CD14-positive monocyte (primary cell): ENCODE measurements at regions not wholly inside any gene's neighbourhood (a gene's known extent, or its start where the extent isn't known, plus 50 kb on each side); places are given as distances from the start of the nearest gene placed in this dataset.

Experiments used
- DNase-seq, 3 donors: peaks; one replicate each; pipeline ENCODE4 v3.0.0-alpha.2; 2011 to 2022
- H2AFZ ChIP-seq: 2 replicates; pipeline ENCODE4 v1.6.0; 2012; ENCODE audit warnings: mild to moderate bottlenecking, low read depth, low read length, inconsistent platforms; ENCODE audit not compliant: insufficient read depth, poor library complexity, severe bottlenecking
- H3K27ac ChIP-seq, 2 donors: 1 replicate in 1 of 2; 2 replicates in 1 of 2; pipeline ENCODE4 v1.5.1; 2012 to 2013; ENCODE audit warnings: low read length in 2 of 2, control low read depth in 1 of 2, inconsistent platforms in 1 of 2, low read depth in 1 of 2, mild to moderate bottlenecking in 1 of 2
- H3K27me3 ChIP-seq, 2 donors: one replicate each; pipeline versions ENCODE4 v1.6.0 to v1.6.1; 2011 to 2013; ENCODE audit warnings: low read length in 2 of 2; ENCODE audit not compliant: control insufficient read depth in 2 of 2, insufficient read depth in 2 of 2
- H3K36me3 ChIP-seq, 2 donors: replicated peaks in 1 of 2; 1 replicate in 1 of 2; 2 replicates in 1 of 2; pipeline versions ENCODE4 v1.5.1 to v1.6.1; 2012 to 2013; ENCODE audit warnings: low read length in 2 of 2, control low read depth in 1 of 2, inconsistent platforms in 1 of 2, mild to moderate bottlenecking in 1 of 2; ENCODE audit not compliant: insufficient read depth in 2 of 2, control insufficient read depth in 1 of 2
- H3K4me1 ChIP-seq, 2 donors: 1 replicate in 1 of 2; 2 replicates in 1 of 2; pipeline versions ENCODE4 v1.5.1 to v1.6.1; 2012 to 2013; ENCODE audit warnings: low read length in 2 of 2, control low read depth in 1 of 2, inconsistent platforms in 1 of 2, mild to moderate bottlenecking in 1 of 2, moderate library complexity in 1 of 2; ENCODE audit not compliant: insufficient read depth in 2 of 2, control insufficient read depth in 1 of 2
- H3K4me2 ChIP-seq: replicated peaks from 2 replicates; pipeline ENCODE3; 2012; ENCODE audit warnings: low read length, moderate library complexity, mild to moderate bottlenecking; ENCODE audit not compliant: poor library complexity, severe bottlenecking; ENCODE audit errors: extremely low read depth
- H3K4me3 ChIP-seq, 3 experiments: fragments of 200-600 bp in 1 of 3; sonication (generic) in 1 of 3; replicated peaks in 1 of 3; 1 replicate in 2 of 3; 2 replicates in 1 of 3; pipeline ENCODE4 v1.5.1; 2011 to 2013; ENCODE audit warnings: low read length in 3 of 3, mild to moderate bottlenecking in 3 of 3, control low read depth in 2 of 3, low read depth in 2 of 3, inconsistent platforms in 1 of 3, moderate library complexity in 1 of 3
- H3K79me2 ChIP-seq: 2 replicates; pipeline ENCODE4 v1.6.0; 2012; ENCODE audit warnings: mild to moderate bottlenecking, control low read depth, inconsistent platforms, low read length, moderate library complexity; ENCODE audit not compliant: insufficient read depth
- H3K9ac ChIP-seq: 2 replicates; pipeline ENCODE4 v1.6.0; 2017; ENCODE audit warnings: low read length, mild to moderate bottlenecking; ENCODE audit not compliant: insufficient read depth, poor library complexity, severe bottlenecking
- H3K9me3 ChIP-seq, 2 donors: replicated peaks in 1 of 2; 1 replicate in 1 of 2; 2 replicates in 1 of 2; pipeline versions ENCODE4 v1.5.1 to v1.6.1; 2012 to 2013; ENCODE audit warnings: low read length in 2 of 2, control low read depth in 1 of 2; ENCODE audit not compliant: control insufficient read depth in 1 of 2, insufficient read depth in 1 of 2
- H4K20me1 ChIP-seq: 2 replicates; pipeline ENCODE4 v1.6.0; 2012; ENCODE audit warnings: mild to moderate bottlenecking, low read length, control low read depth, moderate library complexity; ENCODE audit not compliant: insufficient read depth
- H3K27ac Mint-ChIP-seq, 7 donors: one replicate each; pipeline ENCODE4 v1.8.0; 2020; ENCODE audit warnings: mild to moderate bottlenecking in 7 of 7, mixed read lengths in 7 of 7, moderate library complexity in 6 of 7, inconsistent platforms in 2 of 7
- H3K27me3 Mint-ChIP-seq, 3 donors: one replicate each; pipeline ENCODE4 v1.8.0; 2021 to 2022; ENCODE audit warnings: low read depth in 3 of 3, mild to moderate bottlenecking in 3 of 3, mixed read lengths in 3 of 3, moderate library complexity in 3 of 3, inconsistent platforms in 1 of 3
- H3K36me3 Mint-ChIP-seq, 2 donors: one replicate each; pipeline ENCODE4 v1.8.0; 2020; ENCODE audit warnings: mixed read lengths in 2 of 2, inconsistent platforms in 1 of 2, mild to moderate bottlenecking in 1 of 2
- H3K4me1 Mint-ChIP-seq: one replicate; pipeline ENCODE4 v1.8.0; 2020; ENCODE audit warnings: mild to moderate bottlenecking, mixed read lengths
- H3K4me3 Mint-ChIP-seq, 2 donors: one replicate each; pipeline ENCODE4 v1.8.0; 2020; ENCODE audit warnings: mild to moderate bottlenecking in 2 of 2, mixed read lengths in 2 of 2, moderate library complexity in 1 of 2
- H3K9me3 Mint-ChIP-seq, 7 donors: one replicate each; pipeline ENCODE4 v1.8.0; 2020 to 2022; ENCODE audit warnings: mixed read lengths in 7 of 7, mild to moderate bottlenecking in 6 of 7, moderate library complexity in 6 of 7, inconsistent platforms in 2 of 7
- WGBS: methylation state at CpG from one replicate; pipeline ENCODE4 v1.1.5; 2013; ENCODE audit warnings: missing lambda C conversion rate; ENCODE audit not compliant: insufficient coverage; 5-methylcytosine and 5-hydroxymethylcytosine counted together
- intact Hi-C, 2 donors: fragments of 100-400 bp; cut with micrococcal nuclease; formaldehyde crosslinking; loops; one replicate each; pipeline versions ENCODE4 v1.15.0 to v1.15.1; 2023
- TF ChIP-seq, protein P1 (sequence below): fragments of 200-600 bp; IDR thresholded peaks from one replicate; pipeline ENCODE4 v1.8.0; 2022; ENCODE audit warnings: antibody characterized with exemption, mild to moderate bottlenecking

DNA sequence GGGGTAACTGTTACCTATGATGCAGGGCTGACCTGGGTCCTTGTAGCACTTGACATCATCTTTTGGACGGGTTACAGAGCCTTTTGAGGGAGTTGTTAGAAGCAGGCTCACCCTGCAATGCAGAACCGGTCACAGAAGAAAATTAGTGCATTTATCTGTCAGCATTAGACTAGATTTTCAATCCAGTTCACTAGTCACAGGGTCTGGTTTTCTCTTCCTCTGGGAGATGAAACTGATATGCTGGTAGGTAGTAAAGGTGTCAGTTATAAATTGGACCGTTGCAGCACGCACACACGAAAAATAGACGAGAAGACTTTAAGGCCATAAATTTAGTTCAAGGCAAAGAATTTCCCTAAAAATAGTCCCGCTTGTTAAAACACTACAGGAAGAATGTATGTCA, 532.3 kb upstream of the ATP11B start:
- peaks cover 1 to 19% (median 5%) of the 10 kb centered on the region in 3 donors for H3K27me3 Mint-ChIP-seq
- no peaks in the 10 kb centered on the region for H3K9me3 Mint-ChIP-seq
- no peak for DNase-seq
- Histone ChIP-seq H3K9me3 (no peaks in the 10 kb centered on the region), H3K4me3 (no peak overlapping the region), H2AFZ (no peak overlapping the region), H3K4me1 (no peaks in the 10 kb centered on the region), H3K36me3 (no peaks in the 10 kb centered on the region), H3K4me2 (no peak overlapping the region), H3K27ac (no peak overlapping the region), H4K20me1 (no peaks in the 10 kb centered on the region), H3K27me3 (no peaks in the 10 kb centered on the region), H3K79me2 (no peaks in the 10 kb centered on the region), H3K9ac (no peak overlapping the region)
- peak overlapping the region in 1 of 2 donors; percentile 8 for H3K4me3 Mint-ChIP-seq
- no CpG with 5 or more reads among the region's 7 CpGs for WGBS
- H3K36me3 Mint-ChIP-seq: no peaks in the 10 kb centered on the region
- intact Hi-C loops: no loop called here
- no peaks in the 10 kb centered on the region for H3K4me1 Mint-ChIP-seq
- H3K27ac Mint-ChIP-seq: no peak overlapping the region
- TF ChIP-seq, protein P1, sequence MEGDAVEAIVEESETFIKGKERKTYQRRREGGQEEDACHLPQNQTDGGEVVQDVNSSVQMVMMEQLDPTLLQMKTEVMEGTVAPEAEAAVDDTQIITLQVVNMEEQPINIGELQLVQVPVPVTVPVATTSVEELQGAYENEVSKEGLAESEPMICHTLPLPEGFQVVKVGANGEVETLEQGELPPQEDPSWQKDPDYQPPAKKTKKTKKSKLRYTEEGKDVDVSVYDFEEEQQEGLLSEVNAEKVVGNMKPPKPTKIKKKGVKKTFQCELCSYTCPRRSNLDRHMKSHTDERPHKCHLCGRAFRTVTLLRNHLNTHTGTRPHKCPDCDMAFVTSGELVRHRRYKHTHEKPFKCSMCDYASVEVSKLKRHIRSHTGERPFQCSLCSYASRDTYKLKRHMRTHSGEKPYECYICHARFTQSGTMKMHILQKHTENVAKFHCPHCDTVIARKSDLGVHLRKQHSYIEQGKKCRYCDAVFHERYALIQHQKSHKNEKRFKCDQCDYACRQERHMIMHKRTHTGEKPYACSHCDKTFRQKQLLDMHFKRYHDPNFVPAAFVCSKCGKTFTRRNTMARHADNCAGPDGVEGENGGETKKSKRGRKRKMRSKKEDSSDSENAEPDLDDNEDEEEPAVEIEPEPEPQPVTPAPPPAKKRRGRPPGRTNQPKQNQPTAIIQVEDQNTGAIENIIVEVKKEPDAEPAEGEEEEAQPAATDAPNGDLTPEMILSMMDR: no peak

DNA sequence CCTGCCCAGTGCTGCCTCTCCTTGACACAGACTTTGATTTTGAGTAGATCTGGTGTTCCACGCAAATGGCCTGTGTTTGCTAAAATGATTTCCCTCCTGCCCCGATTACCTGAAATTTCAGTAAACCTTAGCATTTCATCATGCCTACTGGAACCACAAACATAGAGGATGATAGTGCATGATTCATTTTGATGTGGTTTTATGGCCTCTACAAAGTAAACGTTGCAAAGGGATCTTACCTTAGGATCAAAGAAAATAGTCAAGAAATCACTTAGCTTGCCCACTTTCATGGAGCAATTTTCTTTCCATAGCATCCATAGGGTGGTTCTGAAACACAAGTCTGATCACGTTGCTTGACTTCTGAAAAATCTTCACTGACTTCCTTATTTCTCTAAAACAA, 524.6 kb upstream of the ATP11B start:
- H3K79me2 ChIP-seq: no peaks in the 10 kb centered on the region
- intact Hi-C loops: no loop called here
- H3K9me3 ChIP-seq: no peaks in the 10 kb centered on the region
- TF ChIP-seq, protein P1: no peak
- H3K36me3 ChIP-seq: no peaks in the 10 kb centered on the region
- no peak overlapping the region for H3K4me2 ChIP-seq
- Mint-ChIP-seq H3K27me3 (peaks cover 2 to 3% (median 3%) of the 10 kb centered on the region in 3 donors), H3K9me3 (no peaks in the 10 kb centered on the region), H3K4me1 (no peaks in the 10 kb centered on the region), H3K27ac (no peak overlapping the region), H3K4me3 (no peak overlapping the region), H3K36me3 (no peaks in the 10 kb centered on the region)
- DNase-seq: no peak
- H4K20me1 ChIP-seq: no peaks in the 10 kb centered on the region
- no peak overlapping the region for H3K4me3 ChIP-seq
- no peaks in the 10 kb centered on the region for H3K4me1 ChIP-seq
- no peak overlapping the region for H3K27ac ChIP-seq
- WGBS: no CpG with 5 or more reads among the region's 4 CpGs
- H2AFZ ChIP-seq: no peak overlapping the region
- H3K9ac ChIP-seq: no peak overlapping the region
- no peaks in the 10 kb centered on the region for H3K27me3 ChIP-seq
